GM18498 (cell line): ENCODE measurements at regions not wholly inside any gene's neighbourhood (a gene's known extent, or its start where the extent isn't known, plus 50 kb on each side); places are given as distances from the start of the nearest gene placed in this dataset.

Source experiments
- ATAC-seq: cut with Tn5 transposase; IDR thresholded peaks from one replicate; pipeline ENCODE4 v1.9.1; 2021; ENCODE audit warnings: mild to moderate bottlenecking, moderate library complexity; ENCODE audit not compliant: unreplicated experiment

DNA sequence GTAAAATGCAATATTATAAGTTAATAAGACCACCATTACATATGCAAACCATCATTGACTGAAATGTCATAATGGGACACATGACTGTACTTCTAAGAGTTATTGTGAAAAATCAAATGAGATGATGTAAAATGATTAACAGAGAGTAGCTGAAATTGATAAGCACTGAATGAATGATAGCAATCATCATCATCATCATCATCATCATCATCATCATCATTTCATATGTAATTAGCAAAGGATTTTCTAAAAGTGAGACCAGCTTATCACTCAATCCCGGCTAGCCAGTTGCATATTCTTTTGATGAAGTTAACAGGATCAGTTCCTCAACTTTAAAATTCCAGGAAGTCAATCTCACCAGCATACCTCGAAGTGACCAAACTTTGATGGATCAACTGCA lies 650.3 kb upstream of the KLF4 start:
- ATAC-seq = no peak

- no peak for ATAC-seq
Observed at GRCh38 chr9:108138516-108138915, 648.9 kb upstream of the KLF4 start.

- no peak for ATAC-seq
Observed at GRCh38 chr9:108136656-108137055, 647.1 kb upstream of the KLF4 start.

DNA sequence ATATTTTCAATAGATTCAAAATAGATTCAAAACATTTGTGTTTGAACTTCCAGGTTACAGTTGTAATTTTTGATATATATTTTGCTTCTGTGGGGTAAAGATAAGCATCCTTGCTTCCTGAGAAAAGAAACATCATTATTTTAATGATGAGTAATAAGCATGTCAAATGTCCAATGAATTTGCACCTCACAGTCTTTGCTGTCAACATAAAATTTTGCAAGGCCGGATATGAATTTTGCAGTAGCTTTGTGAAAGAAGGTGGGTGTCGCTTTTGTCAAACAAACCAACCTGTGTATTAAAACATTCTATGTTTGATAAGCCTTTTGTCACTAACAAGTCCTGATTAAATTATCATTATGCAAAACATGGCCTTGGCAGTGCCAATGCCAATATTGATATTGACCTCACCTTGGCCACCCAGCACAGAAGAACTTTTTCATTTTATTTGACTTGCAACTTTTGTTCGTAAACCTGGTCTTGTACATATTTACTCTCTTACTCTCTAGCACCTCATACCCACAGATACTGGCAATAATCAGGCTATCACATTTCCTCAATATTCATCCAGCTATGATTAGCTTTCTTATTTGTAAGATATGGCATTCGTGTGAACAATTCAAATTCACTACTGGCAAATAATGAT lies 645.0 kb upstream of the KLF4 start:
- no peak for ATAC-seq

GRCh38 chr9:108133680-108134079 lies 644.1 kb upstream of the KLF4 start:
- ATAC-seq = no peak

GRCh38 chr9:108133101-108133500 lies 643.5 kb upstream of the KLF4 start:
- ATAC-seq = no peak

- ATAC-seq = no peak
Observed at GRCh38 chr9:108130905-108131304, 641.3 kb upstream of the KLF4 start.

- ATAC-seq = no peak
Observed at GRCh38 chr9:108125625-108126024, 636.1 kb upstream of the KLF4 start.

- no peak for ATAC-seq
Observed at GRCh38 chr9:108119530-108120113, 630.1 kb upstream of the KLF4 start.

DNA sequence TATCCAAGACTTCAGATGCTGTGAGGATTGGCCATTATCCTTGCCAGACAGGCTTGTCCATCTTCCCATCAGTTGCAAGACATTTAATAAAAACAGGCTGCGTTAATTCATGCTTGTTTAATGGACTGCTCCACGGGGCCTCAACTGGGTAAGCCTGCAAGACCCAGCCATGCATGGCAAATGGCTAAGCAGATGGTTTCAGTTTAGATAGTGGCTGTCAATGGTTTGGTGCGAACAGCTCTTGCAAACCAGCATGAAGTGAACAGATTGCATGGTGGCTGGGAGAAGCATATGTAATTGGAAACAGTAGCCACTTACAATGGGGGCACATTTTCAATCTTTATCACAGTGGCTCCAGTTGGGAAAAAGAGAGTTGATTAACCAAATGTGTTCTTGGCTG lies 628.2 kb upstream of the KLF4 start:
- no peak for ATAC-seq

GRCh38 chr9:108117306-108117705 lies 627.7 kb upstream of the KLF4 start:
- ATAC-seq = no peak

GRCh38 chr9:108113596-108113995 lies 624.0 kb upstream of the KLF4 start:
- ATAC-seq = no peak

DNA sequence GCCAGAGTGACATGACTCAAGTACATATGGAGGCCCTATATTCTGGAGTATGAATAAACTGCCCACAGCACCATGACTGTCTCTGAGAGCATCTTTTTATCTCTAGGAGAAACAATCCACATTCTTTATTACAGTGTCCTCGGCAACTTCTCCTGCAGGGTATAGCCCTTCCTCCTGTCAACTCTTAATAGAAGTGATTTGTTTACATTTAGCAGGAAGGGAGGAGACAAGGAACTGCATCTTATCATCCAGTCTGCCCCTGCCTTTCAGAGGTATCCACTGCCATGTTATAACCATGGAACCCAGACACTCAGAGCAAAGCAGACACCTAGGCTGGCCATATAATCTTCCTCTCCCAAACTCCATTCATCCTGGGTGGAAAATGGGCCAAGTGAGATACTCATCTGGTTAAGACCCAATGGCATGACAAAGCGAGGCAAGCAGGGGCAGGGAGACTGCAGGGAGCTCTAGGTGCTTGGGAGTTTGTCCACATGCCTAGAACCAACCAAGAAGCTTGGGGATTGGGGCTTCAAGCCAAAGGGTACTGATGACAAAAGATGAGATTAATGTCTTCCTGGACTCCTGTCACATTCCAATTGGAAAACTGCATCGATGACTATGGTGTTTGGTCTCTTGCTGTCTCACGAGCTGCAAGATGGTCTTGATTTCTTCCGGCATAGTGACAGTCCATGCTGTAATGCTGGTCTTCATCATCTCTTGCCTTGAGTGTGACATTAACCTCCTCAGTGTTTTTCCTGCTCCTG lies 620.5 kb upstream of the KLF4 start:
- ATAC-seq = no peak

DNA sequence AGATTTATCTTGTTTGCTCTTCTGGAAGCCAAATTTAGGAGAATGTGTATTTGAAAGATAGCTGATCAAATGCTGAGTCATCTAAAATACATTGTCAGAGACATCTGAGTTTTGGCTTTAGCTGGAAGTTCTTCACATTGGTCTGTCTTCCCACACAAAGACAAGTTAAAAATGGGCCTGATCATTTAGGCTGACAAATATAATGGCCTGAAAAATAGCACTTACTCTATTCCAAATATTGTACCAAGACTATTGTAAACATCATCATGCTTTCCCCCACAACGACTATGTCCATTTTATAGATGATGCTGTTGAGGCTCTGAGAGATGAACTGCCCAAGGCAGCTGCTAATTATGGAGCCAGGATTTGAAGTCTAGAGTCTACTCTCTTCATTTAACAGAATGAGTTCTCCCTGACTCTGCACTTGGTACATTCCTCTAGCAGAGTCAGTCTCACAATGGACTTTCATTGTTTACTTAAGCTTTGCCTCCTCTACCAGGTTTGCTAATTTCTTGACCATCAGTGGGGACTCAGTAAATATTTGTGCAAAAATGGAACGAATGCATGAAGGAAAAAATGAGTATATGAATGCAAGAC lies 619.4 kb upstream of the KLF4 start:
- no peak for ATAC-seq

DNA sequence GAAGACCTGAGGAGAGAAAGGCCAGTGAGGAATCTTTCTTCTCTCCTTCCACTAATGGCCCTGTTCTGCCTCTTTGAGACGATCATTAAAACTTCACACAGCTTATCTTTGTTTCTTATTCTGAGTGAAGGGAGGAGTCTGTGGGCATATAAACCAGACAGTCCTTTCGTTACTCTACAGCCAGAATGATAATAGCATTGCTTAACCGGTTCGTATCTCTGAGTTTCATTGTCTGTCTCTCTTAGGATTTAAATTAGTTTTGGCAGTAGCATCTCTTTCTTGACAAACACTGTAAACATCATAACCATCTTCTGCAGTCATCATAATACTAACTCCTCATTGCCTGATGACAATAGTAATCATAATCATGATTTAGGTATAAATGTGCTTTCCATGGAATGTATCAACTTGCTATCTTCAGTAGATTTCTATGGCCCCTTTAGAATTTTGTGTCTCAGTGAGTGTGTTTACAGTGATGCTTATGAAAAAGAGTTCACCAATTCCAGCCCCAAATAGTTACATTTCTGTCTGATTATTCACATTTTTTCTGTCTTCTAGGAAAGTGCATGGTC lies 618.8 kb upstream of the KLF4 start:
- ATAC-seq = no peak

DNA sequence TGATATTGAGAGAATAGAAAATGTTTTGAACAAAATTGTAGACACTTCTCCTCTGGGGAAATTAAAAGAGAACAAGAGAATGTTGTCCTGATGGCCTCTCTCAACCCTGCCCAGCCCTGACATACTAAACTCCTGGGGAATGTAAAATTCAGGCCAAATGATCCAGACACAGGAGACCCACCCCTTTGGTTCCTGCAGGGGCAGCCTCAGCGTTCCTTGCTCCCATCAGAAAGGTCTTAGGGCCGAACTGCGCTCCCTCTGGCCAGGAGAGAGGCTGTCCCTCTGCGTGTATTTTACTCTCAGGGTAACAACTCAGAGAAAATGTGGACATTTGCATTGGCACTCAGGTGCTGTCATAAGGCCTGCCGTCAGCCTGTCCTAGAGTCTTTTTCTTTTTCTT lies 616.3 kb upstream of the KLF4 start:
- no peak for ATAC-seq

- no peak for ATAC-seq
Observed at GRCh38 chr9:108104991-108105390, 615.4 kb upstream of the KLF4 start.

DNA sequence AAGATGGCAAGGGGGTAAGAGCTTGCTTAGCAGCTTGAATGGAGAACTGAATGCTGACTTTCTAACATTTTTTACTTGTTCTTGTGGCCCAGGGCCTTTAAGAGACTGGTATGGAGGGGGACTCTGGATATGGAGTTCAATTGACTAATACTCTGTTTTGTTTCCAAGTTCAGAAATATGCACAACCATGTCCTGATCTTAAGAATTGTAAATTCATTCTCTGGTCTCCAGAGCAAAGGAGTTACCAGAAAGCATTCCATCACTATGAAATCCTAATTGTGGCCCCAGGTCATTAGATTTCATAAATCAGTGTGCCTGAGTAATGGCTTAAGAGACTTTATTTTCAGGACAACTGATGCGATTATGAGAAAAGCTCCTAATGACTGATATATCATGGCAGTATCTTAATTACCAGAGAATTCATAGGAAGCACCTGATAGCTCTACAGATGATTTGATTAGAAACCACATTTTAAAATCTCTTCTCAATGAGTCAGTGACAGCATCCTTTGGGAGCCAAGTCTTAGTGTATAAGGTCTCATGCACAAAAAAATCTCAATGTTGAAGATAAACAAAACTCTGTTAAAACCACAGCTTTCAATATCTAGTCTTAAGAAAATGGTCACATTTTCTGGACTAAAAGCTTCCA lies 613.6 kb upstream of the KLF4 start:
- no peak for ATAC-seq

DNA sequence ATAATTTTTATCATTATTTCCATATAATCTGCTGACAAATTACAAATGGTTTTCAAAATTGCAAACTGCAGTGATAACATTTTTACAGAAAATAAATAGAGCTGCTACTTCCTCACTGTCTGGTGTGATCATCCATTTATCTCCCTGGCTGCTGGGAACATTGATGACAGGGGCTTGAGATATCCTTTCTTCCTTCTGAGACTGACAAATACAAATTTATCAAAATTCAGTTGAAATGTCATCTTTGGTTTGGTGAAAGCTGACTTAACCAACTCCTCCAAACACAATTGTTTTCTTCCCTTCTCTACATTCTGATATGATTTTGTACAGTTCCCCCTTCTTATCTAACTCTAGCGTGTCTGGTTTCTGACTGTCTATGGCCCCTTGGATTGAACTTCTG lies 611.8 kb upstream of the KLF4 start:
- ATAC-seq = no peak

DNA sequence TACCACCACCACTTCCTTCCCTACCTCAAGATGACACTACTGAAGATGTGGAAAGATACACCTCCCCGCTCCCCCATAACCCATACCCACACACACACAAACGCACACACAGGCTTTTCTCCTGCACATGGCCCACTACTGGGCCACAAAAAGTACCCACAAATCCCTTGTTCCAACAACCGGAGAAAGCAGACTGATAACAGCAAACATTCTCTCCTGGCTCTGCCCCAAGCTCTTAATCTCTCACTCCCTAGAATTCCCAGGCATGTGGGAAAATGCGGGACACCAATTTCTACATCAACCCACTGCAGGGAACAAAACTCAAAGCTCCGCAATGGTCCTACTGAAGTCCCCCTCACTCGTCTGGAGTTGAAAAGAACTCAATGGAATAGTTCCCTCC lies 611.0 kb upstream of the KLF4 start:
- no peak for ATAC-seq

GRCh38 chr9:108099854-108100253 lies 610.3 kb upstream of the KLF4 start:
- ATAC-seq = no peak
